ENCODE measurements at regions not wholly inside any gene's neighbourhood (a gene's known extent, or its start where the extent isn't known, plus 50 kb on each side); places are given as distances from the start of the nearest gene placed in this dataset.

DNA sequence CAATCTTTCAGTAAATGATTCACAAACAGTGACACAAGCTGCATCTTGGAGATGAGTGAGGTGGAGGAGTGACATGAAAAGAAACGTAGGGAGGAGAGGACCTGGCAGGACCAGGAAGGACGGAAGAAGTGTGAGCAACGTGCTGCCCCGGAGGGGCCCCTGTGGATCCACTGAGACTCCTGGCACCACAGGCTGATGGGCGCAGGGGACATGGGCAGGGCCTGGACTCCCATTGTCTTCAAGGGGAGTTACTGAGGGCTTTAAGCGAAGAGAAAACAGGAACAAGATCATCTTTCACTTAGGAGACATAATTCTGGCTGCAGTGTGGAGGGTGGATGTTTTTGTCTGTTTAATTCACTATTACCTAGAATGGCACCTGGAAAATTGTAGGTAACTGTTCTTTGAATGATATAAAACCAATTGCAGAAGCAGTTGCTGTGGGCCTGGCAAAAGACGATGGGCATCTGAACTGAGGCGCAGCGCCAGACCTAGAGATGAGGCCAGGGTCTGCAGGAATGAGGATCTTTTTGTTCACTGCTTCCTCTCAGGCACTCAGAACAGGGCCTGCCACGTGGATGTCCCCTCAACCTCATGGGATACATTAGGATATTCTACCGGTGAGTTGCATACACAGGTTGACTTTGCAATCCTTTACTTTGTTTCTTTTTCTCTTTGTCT is 156.4 kb downstream of the TMEM18 start (continued):
- TF ChIP-seq, protein P1, sequence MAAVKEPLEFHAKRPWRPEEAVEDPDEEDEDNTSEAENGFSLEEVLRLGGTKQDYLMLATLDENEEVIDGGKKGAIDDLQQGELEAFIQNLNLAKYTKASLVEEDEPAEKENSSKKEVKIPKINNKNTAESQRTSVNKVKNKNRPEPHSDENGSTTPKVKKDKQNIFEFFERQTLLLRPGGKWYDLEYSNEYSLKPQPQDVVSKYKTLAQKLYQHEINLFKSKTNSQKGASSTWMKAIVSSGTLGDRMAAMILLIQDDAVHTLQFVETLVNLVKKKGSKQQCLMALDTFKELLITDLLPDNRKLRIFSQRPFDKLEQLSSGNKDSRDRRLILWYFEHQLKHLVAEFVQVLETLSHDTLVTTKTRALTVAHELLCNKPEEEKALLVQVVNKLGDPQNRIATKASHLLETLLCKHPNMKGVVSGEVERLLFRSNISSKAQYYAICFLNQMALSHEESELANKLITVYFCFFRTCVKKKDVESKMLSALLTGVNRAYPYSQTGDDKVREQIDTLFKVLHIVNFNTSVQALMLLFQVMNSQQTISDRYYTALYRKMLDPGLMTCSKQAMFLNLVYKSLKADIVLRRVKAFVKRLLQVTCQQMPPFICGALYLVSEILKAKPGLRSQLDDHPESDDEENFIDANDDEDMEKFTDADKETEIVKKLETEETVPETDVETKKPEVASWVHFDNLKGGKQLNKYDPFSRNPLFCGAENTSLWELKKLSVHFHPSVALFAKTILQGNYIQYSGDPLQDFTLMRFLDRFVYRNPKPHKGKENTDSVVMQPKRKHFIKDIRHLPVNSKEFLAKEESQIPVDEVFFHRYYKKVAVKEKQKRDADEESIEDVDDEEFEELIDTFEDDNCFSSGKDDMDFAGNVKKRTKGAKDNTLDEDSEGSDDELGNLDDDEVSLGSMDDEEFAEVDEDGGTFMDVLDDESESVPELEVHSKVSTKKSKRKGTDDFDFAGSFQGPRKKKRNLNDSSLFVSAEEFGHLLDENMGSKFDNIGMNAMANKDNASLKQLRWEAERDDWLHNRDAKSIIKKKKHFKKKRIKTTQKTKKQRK (IDR thresholded peaks at IDR 0.05; ENCODE audit: low read depth, low read length), result no peak
- no peak for TF ChIP-seq TCF7 (IDR thresholded peaks at IDR 0.05; ENCODE audit: borderline replicate concordance)
- TF ChIP-seq, protein P2, sequence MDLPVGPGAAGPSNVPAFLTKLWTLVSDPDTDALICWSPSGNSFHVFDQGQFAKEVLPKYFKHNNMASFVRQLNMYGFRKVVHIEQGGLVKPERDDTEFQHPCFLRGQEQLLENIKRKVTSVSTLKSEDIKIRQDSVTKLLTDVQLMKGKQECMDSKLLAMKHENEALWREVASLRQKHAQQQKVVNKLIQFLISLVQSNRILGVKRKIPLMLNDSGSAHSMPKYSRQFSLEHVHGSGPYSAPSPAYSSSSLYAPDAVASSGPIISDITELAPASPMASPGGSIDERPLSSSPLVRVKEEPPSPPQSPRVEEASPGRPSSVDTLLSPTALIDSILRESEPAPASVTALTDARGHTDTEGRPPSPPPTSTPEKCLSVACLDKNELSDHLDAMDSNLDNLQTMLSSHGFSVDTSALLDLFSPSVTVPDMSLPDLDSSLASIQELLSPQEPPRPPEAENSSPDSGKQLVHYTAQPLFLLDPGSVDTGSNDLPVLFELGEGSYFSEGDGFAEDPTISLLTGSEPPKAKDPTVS (IDR thresholded peaks at IDR 0.05; ENCODE audit: low read depth, low read length), result no peak
- TF ChIP-seq, protein P3, sequence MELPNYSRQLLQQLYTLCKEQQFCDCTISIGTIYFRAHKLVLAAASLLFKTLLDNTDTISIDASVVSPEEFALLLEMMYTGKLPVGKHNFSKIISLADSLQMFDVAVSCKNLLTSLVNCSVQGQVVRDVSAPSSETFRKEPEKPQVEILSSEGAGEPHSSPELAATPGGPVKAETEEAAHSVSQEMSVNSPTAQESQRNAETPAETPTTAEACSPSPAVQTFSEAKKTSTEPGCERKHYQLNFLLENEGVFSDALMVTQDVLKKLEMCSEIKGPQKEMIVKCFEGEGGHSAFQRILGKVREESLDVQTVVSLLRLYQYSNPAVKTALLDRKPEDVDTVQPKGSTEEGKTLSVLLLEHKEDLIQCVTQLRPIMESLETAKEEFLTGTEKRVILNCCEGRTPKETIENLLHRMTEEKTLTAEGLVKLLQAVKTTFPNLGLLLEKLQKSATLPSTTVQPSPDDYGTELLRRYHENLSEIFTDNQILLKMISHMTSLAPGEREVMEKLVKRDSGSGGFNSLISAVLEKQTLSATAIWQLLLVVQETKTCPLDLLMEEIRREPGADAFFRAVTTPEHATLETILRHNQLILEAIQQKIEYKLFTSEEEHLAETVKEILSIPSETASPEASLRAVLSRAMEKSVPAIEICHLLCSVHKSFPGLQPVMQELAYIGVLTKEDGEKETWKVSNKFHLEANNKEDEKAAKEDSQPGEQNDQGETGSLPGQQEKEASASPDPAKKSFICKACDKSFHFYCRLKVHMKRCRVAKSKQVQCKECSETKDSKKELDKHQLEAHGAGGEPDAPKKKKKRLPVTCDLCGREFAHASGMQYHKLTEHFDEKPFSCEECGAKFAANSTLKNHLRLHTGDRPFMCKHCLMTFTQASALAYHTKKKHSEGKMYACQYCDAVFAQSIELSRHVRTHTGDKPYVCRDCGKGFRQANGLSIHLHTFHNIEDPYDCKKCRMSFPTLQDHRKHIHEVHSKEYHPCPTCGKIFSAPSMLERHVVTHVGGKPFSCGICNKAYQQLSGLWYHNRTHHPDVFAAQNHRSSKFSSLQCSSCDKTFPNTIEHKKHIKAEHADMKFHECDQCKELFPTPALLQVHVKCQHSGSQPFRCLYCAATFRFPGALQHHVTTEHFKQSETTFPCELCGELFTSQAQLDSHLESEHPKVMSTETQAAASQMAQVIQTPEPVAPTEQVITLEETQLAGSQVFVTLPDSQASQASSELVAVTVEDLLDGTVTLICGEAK (IDR thresholded peaks at IDR 0.05; ENCODE audit: borderline replicate concordance), result no peak
- TF ChIP-seq, protein P4, sequence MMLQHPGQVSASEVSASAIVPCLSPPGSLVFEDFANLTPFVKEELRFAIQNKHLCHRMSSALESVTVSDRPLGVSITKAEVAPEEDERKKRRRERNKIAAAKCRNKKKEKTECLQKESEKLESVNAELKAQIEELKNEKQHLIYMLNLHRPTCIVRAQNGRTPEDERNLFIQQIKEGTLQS (IDR thresholded peaks at IDR 0.05; ENCODE audit: borderline replicate concordance, extremely low read depth, low read depth, low read length), result no peak

All from GM12878 (cell line).